Globus pallidus (tissue), 1 donor: ENCODE measurements at regions not wholly inside any gene's neighbourhood (a gene's known extent, or its start where the extent isn't known, plus 50 kb on each side); places are given as distances from the start of the nearest gene placed in this dataset.
"Not testable (repeated sequence)": the region's sequence is repeated elsewhere in the genome, so short reads cannot be mapped to it uniquely, and the experiment has no call there.

Source experiments
- DNase-seq: peaks from one replicate; pipeline ENCODE4 v3.0.0-alpha.2; 2015; ENCODE audit warnings: low spot score

DNA sequence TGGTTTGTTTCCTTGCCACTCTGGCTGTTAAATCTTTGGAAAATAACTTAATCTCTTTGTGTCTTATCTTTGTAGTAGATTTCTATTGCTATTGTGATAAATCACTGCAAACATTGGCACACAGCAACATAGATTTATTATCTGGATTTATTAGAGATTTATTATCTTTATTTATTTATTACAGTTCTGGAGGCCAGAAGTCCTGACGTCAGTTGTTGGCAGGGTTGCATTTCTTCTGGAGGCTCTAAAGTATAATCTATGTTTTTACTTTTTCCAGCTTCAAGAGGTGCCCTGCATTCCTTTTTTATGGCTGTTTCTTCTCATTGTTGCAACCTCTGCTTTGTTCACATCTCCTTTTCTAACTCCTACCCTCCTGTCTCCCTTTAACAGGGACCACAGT lies 542.8 kb downstream of the GRXCR1 start:
- DNase-seq, result no peak

DNA sequence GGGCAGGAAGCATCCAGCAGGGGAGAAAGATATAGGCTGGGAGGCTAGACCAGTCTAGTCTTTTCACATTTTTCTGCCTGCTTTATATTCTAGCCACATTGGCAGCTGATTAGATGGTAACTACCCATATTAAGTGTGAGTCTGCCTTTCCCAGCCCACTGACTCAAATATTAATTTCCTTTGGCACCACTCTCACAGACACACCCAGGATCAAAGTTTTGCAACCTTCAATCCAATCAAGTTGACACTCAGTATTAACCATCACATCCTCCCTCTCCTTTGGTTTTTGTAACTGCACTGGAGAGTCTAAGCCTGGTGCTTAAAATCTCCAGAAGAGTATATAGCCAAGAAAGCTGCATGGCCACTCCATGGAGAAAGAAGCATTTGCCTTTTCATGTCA lies 560.4 kb downstream of the GRXCR1 start:
- DNase-seq, result no peak

DNA sequence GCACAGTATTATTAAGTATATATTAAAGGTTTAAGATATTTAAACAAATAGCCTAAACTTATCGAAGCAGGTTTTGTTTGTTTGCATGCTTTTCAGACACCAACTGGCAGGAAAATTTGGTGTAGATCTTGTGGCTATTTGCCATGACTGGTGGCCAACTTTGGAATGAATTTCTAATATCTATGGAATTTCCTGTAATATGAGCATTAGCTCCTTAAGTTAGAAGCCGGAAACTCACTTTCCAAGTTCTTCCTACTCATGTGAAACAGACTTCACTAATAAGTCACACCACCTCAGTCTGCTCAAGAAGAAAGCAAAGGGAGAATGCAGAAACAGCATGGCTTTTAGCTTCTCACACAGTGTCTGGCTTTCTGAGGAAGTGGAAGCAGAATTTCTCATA lies 563.9 kb downstream of the GRXCR1 start:
- no peak for DNase-seq

DNA sequence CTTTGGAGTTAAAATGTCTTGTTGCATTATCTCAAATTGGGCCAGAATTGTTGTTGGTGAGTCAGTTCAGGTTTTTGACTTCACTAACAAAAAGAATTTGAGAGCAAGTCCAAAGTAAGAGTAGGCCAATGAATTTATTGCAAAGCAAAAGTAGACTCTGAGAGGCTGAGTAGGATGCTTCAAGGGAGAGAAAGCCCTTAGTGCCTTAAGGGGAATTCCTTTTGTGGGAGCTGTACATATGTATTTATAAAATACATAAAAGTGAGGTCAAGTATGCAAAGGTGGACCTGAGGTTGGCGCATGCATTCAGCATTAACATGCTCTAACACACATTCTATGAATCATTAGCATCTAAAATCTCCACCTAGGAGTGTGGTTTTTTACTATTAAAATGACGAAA lies 565.4 kb downstream of the GRXCR1 start:
- DNase-seq, result no peak

DNA sequence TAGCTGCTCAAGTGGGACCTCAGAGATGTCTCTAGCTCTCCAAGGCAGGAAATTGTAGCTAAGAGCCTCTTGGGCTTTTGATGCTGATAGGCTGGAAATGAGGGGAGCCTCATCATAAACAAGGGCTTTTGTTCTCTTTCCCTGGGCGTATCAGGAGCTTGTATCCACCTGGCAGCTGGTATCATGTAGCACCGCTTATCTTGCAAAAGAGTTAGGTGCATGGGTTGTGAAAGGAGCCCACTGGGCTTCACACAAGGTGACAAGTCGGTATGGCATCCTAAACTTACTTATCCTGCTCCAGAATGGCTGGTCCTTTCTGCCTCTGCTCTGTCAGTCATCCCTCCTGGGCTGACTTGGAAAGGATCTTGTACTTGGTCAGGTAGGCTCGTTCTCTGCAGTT lies 565.8 kb downstream of the GRXCR1 start:
- DNase-seq, result no peak

DNA sequence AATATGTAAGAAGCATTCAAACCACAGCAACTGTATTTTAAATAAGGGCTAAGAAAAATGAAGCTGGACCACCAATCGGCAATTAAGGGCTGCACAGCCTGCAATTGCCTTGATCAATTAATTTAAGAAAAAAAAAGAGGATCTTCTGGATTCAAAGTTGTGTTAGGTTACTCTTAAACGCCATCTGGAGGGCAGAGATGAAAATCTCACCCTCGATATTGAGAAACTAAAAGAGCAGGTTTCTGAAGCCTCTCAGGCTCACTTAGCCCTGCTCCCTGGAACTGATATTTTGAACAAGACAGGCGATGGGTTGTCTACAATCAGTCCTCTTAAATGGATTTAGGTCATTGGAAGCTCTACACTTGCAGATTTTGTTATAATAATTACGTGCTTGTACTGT lies 579.4 kb downstream of the GRXCR1 start:
- DNase-seq, result no peak

DNA sequence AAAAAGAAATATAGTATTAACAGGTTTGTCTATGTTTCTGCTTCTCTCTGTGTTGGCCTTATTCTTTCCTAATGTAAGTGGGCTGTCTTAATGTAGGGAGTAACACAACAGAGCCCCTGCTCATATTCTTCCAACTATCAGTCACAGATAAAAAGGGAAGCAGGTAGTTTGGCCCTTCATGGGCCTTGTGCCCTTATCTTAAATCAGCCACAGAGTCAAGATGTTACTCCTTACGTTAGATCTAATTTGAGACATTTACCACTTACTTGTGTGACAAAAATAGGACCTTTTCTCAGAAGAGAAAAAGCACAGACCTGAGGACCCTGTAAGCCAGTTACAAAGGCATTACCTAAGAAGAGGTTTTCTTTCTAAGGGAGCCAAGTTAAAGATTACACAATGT lies 589.0 kb downstream of the GRXCR1 start:
- no peak for DNase-seq

DNA sequence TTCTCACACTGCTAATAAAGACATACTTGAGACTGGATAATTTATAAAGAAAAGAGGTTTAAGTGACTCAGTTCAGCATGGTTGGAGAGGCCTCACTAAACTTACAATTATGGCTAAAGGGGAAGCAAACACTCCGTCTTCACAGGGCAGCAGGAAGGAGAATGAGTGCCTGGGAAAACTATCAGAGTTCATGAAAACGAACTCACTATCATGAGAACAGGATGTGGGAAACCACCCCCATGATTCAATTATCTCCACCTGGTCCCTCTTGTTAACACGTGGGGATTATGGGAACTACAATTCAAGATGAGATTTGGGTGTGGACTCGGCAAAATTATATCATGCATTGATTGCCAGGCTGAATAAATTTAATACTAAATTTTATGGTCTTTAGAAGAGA lies 592.7 kb downstream of the GRXCR1 start:
- no peak for DNase-seq

DNA sequence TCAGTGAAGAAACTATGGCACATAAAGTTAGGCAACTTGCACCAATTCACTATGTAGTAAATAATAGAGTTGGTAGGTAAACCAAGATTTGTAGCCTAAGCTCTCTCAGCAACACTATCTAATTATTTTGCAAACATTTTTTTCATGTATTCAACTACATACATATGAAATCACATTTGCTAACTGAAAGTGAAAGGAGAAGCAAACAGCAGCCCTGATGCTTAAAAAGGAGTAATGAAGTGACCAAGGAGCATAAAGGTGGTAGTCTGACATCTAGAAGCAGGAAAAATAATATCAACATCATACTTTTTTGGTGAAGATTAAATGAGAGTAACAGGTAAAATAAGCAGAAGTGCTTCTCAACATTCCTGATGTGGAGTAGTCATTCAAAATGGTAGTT lies 603.7 kb downstream of the GRXCR1 start:
- no peak for DNase-seq

DNA sequence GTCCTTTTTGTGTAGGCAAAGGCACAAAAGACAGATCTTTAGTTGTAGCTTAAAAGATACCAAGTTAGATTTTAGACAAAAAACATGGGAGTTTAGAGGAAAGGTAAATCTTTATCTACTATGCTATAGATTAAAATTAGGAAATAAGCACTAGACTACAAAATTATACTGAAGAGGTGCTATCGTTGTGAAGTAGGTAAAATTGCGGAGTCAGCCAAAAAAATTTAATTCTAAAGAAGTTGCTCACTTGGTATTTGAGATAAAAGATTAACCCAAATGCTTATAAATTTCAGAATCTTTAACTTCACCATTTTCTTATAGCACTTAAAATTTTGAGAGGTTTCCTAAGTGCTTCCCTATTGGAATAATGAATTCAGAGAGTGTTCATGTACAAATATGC lies 604.1 kb downstream of the GRXCR1 start:
- no peak for DNase-seq

DNA sequence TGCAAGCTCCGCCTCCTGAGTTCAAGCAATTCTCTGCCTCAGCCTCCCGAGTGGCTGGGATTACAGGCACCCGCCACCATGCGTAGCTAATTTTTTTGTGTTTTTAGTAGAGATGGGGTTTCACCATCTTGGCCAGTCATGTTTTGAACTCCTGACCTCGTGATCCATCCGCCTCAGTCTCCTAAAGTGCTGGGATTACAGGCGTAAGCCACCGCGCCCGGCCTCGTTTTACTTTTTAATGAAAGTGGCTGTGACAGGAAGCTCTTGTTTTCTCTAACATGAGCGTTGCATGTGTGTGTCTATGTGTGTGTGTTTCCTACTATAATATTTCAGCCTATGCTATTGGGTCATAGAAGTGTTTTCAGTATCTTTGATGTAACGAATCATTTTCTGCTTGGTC lies 613.3 kb downstream of the GRXCR1 start:
- DNase-seq, result not testable (repeated sequence)

DNA sequence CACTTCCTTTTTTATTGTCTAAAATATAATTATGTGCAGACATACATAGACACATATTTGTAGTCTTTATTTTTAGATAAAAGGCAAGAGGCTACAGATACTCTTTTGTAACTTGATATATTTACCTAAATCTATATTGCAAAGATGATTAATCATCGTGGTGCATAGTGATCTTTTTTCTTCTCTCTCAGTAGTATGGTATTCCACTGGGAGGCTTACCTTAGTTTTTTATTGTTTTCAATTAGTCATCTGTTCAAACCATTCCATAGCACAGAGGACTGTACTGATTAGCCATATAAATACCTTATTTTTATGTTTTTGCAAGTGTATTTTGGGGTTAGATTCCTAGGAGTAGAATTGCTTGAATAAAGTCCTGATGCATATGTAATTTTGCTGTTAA lies 619.7 kb downstream of the GRXCR1 start:
- no peak for DNase-seq

DNA sequence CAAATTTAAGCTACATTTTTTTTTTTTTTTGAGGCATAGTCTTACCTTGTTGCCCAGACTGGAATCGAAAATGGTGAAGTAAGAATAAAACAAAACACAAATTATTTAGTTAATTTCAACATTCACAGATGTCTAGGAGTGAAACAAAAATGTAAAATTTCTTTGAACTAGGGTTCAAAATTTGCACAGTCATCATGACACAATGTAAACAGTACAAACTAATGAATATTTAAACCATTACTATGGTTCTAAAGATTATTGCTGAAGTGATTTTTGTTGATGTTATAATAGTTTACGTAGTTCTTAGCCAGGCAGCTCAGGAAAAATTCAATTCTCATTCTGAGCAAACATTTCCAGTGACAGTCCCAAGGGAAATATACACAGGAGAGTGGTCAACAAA lies 633.1 kb downstream of the GRXCR1 start:
- no peak for DNase-seq

DNA sequence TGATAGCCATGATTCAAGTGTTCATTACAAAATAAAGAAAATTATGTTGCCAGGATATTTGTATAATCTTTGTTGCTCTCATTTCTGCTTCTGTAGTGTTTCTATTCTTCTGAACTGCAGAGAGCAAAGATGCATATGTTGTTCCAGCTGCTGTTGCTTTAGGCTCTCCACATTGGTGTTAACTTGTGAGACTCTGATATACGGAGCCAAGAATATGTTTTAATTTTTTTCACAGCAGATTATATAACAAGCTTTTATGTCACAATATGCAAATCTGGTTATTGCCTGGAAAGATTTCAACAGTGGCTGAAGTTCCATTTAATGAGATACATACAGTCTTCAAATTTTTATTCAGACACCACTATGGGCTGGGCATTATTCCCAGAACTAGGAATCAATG lies 655.0 kb downstream of the GRXCR1 start:
- no peak for DNase-seq

DNA sequence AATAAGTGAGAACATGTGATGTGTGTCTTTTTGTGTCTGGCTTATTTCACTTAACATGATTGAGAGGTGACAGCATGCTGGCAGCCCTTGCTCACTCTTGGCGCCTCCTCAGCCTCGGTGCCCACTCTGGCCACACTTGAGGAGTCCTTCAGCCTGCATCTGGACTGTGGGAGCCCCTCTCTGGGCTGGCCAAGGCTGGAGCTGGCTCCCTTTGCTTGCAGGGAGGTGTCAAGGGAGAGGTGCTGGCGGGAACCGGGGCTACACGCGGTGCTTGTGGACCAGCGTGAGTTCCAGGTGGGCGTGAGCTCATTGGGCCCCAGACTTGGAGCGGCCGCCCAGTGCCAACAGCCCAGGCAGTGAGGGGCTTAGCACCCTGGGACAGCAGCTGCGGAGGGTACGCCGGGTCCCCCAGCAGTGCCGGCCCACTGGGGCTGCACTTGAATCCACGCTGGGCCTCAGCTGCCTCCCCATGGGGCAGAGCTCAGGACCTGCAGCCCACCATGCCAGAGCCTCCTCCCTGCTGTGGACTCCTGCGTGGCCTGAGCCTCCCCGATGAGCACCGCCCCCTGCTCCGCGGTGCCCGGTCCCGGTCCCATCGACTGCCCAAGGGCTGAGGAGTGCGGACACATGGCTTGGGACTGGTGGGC lies 658.6 kb downstream of the GRXCR1 start:
- no peak for DNase-seq

DNA sequence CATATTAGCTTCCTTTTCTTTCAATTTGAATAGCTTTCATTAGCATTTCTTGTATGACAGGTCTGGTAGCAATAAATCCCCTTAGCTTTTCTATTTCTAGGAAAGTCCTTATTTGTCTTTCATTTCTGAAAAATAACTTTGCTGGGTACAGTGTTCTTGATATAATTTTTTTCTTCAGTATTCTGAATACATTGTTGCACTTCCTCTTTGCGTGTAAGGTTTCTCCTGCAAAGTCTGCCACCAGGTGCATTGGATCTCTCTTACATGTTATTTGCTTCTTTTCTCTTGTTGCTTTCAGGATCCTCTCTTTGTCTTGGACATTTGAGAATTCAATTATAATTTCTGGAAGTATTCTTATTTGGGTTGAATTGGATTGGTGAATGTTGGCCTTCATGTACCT lies 663.7 kb downstream of the GRXCR1 start:
- DNase-seq, result no peak

DNA sequence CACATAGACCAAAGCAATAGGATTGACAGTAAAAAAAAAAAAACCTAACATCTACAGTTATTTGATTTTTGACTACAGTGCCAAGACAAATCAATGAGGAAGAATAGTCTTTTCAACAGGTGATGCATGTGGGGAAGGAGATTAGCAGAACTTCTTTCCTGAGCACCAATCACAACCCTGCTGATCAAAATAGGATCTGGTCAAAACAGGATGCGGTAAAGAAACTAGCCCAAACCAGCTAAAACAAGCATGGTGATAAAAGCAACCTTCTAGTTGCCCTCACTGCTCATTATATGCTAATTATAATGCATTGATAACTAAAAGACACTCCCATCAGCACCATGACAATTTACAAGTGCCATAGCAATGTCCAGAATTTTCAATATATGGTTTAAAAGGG lies 667.5 kb downstream of the GRXCR1 start:
- DNase-seq, result no peak

DNA sequence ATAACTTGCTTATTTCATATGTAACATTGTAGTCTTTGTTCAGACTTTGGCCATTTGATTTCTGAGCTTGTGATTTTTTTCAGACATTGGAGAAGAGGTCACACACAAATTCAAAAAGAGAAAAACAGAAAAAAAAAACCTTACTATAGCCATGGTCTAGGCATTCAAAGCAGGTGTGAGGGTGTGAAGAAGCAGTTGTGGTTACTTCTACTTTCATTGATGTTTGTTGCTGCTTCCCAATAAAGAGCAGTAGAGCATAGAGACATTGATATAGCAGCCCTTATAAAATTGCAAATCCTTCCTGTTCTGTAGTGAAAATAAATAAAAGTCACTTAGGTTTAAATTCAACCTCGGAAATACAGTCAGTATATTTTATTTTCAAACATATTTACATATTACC lies 671.6 kb downstream of the GRXCR1 start:
- DNase-seq, result no peak

DNA sequence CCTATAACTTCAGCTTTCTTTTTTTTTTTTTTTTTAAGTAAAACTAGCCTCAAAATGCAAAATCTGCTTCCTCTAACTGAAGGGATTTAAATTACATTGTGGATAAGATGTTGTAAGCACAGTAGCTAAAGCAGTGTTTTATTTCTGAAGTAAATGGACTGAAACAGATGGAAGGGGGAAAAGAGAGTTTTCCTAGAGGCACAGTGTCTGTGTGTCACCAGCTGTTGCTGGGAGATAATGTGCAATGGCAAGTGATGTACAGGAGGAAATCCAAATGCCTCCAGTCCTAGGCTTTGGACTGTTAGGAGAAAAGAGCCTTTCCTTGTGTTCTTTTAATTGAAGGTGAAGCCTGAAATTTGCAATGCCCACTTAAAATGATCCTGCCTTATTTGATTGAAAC lies 672.1 kb downstream of the GRXCR1 start:
- no peak for DNase-seq

DNA sequence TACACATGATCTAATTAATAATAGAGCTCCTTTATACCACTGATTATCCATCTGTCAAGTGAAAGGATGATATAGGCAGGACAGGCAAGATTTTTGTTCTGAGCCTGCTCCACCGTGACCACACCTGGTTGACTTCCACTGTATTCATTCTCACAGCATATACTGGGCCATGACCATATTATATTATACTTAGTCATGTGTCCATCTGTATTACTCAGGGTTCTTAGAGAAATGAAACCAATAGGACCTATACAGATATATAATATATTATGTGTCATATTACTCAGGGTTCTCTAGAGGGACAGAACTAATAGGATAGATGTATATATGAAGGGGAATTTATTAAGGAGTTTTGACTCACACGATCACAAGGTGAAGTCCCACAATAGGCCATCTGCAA lies 675.1 kb downstream of the GRXCR1 start:
- DNase-seq, result no peak

DNA sequence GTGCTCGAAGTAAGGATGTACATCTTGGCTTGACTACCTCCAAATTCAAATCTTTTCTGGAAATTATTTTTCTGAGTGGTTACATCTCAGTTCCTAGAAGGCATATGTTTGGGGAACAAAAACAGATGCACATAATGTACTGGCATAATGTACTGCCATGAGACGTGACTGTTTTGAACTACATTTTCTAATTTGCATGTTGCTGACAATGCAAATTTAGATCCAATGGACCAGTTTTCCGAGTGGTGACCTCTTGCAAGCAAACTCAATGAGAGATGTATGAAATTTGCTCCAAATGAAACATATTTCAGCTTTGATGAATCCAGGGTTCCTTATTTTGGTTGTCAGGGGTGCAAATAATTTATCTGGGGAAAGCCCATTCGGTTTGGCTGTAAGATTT lies 694.3 kb downstream of the GRXCR1 start:
- no peak for DNase-seq

DNA sequence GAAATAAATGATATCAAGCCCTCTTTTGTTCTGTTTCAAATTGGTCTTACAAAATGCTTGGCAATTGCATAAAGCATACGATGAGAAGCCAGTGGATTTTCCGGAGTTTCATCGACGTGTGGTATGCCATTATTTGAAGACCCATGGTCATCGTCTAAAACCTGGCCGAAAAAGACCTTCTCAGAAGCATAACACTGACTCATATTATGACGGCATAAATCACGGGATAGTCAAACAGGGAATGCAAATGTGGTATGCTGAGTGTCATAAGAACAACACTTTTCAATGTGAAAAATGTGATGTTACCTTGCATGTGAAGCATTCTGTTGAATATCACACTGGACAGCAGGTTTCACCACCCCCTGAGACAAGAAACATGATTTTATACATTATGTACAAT lies 695.2 kb downstream of the GRXCR1 start:
- DNase-seq, result no peak

DNA sequence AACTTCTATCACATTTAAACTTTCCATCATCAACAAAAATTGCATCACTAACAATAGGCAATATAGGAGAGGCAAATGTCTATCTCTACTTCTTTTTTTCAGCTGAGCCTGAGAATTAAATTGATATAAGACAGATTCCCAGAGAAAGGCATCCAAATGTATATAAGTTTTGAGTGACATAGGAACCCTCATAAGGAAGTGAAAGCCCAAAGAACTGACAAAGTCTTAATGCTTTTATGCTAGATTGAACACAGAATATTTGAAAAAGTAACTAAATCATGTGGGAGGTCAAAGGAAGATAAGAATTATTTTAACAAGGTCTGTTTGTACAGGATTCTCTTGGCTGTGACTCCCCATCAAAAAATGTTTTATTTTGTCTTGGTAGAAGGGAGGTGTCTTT lies 714.9 kb downstream of the GRXCR1 start:
- DNase-seq, result no peak

DNA sequence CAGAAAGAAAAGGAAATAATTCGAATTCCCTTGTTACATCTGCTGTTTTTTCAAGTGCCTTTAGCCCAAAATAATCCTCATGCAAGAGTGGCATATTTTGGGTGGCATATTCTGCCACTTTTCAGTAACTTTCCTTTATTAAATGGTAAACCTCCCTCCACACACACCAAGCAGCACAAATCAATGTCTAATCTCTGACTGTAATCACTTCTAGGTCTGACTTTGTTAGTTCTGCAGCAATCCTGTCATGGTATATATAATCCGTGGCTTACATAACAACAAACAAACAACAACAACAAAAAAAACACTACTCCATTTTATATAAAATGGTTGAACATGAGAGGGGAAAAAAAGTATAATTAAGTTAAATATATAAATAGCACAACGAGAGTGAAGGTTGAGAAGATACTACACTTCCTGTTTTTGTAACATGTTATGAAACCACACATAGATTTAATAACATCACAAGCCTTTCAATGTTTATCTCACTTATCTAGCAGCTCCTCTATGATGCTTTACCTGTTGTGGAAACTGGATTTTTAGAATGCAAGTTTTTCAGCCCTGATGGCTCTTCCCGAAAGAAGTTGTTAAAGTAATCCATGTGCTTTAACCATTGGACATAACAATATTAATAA lies 715.4 kb downstream of the GRXCR1 start:
- DNase-seq, result no peak
